ENCODE measurements at regions not wholly inside any gene's neighbourhood (a gene's known extent, or its start where the extent isn't known, plus 50 kb on each side); places are given as distances from the start of the nearest gene placed in this dataset.

DNA sequence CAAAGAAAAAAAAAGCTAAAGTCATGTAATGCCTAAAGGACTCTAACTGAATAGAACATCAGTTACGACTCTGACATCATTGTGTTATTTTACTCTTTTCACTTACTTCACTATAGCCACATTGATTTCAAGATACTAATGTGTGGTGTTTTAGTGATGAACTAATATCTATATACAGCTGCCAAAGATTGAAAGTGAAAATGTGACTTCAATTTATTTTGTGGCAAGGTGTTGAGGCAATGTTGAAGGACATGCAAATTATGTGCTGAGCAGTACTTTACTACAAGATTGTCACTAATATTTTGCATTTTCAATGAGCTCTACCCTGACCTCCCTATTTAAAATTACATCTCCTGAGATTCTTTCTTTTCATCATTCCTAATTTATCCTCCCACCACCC lies 1911.9 kb upstream of the PCDH20 start:
- TF ChIP-seq, protein P1, sequence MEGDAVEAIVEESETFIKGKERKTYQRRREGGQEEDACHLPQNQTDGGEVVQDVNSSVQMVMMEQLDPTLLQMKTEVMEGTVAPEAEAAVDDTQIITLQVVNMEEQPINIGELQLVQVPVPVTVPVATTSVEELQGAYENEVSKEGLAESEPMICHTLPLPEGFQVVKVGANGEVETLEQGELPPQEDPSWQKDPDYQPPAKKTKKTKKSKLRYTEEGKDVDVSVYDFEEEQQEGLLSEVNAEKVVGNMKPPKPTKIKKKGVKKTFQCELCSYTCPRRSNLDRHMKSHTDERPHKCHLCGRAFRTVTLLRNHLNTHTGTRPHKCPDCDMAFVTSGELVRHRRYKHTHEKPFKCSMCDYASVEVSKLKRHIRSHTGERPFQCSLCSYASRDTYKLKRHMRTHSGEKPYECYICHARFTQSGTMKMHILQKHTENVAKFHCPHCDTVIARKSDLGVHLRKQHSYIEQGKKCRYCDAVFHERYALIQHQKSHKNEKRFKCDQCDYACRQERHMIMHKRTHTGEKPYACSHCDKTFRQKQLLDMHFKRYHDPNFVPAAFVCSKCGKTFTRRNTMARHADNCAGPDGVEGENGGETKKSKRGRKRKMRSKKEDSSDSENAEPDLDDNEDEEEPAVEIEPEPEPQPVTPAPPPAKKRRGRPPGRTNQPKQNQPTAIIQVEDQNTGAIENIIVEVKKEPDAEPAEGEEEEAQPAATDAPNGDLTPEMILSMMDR (IDR thresholded peaks at IDR 0.05): no peak
- no peak for TF ChIP-seq POLR2A (IDR thresholded peaks at IDR 0.05)
